Esophagus mucosa (tissue), 1 donor: ENCODE measurements at regions not wholly inside any gene's neighbourhood (a gene's known extent, or its start where the extent isn't known, plus 50 kb on each side); places are given as distances from the start of the nearest gene placed in this dataset.
A peak's percentile ranks its signal among the peaks of the same experiment; 100 is the strongest.
"Not testable (repeated sequence)": the region's sequence is repeated elsewhere in the genome, so short reads cannot be mapped to it uniquely, and the experiment has no call there.

Source experiments
- ATAC-seq: fragments of 200-7000 bp; cut with Tn5 transposase; one replicate; pipeline ENCODE4 v1.9.1; 2020
- donor health status: DM: yes; HTN: yes; CAD: no.

DNA sequence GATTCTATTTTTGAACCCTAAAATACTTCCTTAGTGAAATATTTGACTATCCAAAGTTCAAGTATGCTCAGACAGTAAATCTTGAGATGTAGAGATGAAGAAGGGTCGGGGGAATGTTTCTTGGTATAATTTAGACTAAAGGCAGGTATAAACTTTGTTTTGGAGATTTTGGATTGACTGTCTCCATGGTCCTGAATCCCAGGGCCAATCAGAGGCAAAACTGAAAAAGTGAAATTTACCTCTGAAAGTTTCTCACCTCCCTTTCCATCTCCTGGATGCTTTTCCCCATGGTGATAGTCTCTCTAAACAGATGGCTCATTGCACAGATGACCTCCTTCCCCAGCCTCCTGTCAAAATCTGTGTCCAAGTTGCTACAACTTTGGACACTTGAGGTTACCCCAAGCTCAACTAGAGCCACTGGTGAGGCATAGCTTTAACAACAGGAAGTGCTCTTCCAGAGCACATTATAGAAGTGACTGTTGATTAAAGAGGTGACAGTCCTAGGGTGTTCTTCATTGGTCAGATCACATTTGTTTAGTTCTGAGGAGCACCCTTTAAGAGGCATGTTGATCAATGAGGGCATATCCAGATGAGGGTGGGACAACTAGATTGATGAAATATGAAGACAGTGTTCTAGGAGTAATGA, 128.4 kb downstream of the AKAP11 start:
- no peak for ATAC-seq

GRCh38 chr13:42401376-42401775, 129.4 kb downstream of the AKAP11 start:
- no peak for ATAC-seq

DNA sequence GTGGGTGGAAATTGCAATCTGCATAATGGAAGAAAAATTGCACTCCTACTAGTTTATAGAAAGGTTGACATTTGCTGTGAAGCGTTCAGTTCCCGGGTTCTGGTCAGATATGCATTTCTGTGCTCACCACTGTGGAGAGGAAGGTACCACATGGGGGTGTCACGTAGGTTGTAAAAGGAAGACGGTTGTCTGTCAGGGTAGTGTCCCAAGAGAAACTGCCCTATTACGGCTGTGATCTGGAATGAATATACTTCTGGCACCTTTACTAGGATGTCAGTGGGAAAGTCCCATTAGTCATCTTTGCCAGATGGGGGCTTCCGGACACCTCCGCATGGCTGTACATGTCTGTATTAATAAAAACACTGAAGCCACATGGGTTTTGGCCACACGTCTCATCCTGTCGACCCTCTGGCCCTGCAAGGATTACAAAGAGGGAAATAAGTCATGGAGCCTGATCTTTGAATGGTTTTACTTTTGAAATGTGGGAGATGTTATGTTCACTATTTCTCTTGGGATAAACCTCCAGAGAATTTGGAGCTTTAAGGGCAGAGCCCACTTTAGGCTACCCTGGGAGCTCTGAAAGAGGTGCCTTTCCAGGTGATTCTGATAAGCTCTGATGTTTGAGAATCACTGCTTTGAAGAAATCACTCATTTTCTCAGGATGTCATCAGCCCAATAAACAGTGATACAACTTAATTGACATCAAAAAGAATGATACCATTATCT, 133.9 kb downstream of the AKAP11 start:
- peak; percentile 41 for ATAC-seq

- ATAC-seq = no peak
Measured at GRCh38 chr13:42409075-42409474, 137.1 kb downstream of the AKAP11 start.

GRCh38 chr13:42409551-42409950, 137.6 kb downstream of the AKAP11 start:
- no peak for ATAC-seq

- no peak for ATAC-seq
Measured at GRCh38 chr13:42412812-42413483, 141.0 kb downstream of the AKAP11 start.

GRCh38 chr13:42413484-42413815, 141.5 kb downstream of the AKAP11 start:
- ATAC-seq = no peak

- no peak for ATAC-seq
Measured at GRCh38 chr13:42417626-42418025, 145.7 kb downstream of the AKAP11 start.

DNA sequence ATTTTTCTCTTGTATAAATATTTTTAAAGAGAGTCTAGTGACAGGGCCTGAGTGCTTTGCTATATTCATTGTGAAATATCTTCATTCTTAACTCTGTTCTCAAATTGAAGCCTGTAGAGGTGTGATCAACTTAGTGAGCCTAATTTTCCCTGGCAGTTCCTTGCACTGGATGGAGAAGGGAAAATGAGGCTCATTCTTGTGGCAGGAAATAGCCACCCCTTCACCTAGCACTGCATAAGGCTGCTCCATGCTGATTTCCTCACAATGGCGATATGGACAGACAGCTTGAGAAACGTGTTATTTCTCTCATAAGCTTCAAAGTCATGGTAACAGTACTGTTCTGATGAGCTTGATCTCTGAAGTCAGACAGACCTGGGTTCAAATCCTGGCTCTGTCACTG, 146.2 kb downstream of the AKAP11 start:
- no peak for ATAC-seq

- ATAC-seq = no peak
Measured at GRCh38 chr13:42420304-42420703, 148.4 kb downstream of the AKAP11 start.

- no peak for ATAC-seq
Measured at GRCh38 chr13:42422681-42423080, 150.7 kb downstream of the AKAP11 start.

DNA sequence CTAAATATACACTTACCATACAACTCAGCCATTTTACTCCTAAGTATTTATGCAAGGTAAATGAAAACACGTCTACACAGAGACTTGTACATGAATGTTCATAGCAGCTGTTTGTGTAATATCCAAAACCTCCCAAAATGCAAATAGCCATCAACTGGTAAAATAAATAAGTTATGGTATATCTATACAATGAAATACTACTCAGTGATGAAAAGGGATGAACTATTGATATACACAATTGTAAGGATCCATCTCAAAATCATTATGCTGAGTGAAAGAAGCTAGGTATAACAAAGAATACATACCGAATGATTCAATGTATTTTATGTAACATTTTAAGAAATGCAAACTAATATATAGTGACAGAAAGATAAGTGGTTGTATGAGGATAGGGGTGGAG, 149.8 kb upstream of the TNFSF11 start:
- no peak for ATAC-seq

DNA sequence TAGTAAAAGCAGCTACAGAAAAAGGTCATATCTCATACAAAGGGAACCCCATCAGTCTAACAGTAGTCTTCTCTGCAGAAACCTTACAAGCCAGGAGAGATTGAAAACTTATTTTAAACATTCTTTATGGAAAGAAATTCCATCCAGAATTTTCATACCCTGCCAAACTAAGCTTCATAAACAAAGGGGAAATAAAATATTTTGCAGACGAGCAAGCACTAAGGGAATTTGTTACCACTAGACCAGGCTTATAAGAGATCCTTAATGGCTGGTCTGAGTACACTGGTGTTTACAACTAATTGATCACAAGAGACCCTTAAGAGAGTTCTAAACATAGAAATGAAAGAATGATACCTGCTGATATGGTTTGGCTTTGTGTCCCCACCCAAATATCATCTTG, 128.6 kb upstream of the TNFSF11 start:
- ATAC-seq = no peak

DNA sequence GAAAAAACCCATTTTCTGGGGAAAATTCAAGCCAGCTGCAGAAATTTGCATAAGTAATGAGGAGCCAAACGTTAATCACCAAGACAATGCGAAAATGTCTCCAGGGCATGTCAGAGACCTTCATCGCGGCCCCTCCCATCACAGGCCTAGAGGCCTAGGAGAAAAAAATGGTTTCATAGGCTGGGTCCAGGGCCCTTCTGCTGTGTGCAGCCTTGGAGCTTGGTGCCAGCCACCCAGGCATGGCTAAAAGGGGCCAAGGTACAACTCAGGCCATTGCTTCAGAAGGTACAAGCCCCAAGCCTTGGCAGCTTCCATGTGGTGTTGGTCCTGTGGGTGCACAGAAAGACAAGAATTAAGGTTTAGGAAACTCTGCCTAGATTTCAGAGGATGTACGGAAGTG, 127.4 kb upstream of the TNFSF11 start:
- not testable (repeated sequence) for ATAC-seq

GRCh38 chr13:42453091-42453645, 120.8 kb upstream of the TNFSF11 start:
- ATAC-seq = no peak

- no peak for ATAC-seq
Measured at GRCh38 chr13:42454749-42455148, 119.2 kb upstream of the TNFSF11 start.

DNA sequence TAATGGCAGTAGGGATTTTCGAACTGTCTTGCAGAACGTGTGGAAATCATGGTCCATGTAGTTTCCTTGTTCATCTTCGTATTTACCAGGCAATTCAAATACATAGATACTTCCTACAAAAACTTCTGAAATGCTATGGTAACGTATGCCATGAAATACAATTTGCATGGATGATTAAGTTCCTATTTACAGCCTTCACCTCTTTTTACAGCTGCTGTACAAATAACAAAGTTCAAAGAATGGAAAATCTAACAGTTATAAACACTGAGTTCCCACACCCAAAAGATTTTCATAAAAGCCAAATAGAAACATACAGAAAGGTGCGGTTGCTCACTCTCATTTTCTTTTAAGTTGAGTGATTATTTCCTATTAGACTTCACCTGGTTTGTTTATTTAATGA, 115.8 kb upstream of the TNFSF11 start:
- no peak for ATAC-seq

DNA sequence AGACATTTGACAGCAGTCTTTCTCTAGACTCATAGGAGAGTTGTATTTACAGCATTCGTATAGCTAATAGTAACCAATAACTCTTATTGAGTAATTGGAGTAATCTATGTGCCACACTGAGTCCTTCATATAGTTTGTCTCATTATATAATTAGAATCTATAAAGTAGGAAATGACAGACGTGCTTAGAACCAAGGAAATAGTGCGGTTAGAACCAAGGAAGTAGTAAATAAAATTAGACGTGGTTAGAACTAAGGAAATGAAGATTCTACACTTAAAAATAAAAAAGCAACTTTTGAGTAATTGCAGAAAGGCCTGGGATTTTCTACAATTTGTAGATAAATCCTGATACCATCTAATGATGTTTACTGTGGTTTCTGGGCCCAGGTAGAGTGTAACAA, 107.8 kb upstream of the TNFSF11 start:
- no peak for ATAC-seq

GRCh38 chr13:42466609-42467008, 107.3 kb upstream of the TNFSF11 start:
- no peak for ATAC-seq

DNA sequence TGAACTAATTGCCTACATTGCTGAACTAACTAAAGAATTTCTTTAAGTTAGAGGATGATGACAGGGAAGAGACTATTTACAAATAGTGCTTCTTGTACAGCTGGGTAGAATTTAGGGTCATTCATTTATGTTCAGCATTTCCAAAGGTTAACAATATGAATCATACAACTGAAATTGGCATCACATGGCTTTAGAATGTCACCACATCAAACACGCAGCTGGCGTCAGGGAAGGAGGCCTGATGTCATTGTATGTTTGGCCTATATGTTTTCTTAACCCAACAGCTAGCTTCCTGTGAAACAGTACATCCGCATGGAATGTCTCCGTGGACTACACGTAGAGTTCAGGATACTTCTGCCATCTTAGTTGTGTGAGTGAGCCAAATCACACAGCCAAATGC, 99.0 kb upstream of the TNFSF11 start:
- no peak for ATAC-seq

- ATAC-seq = no peak
Measured at GRCh38 chr13:42477596-42478190, 96.3 kb upstream of the TNFSF11 start.

GRCh38 chr13:42478531-42479156, 95.3 kb upstream of the TNFSF11 start:
- ATAC-seq = peak; percentile 35

GRCh38 chr13:42484386-42484785, 89.6 kb upstream of the TNFSF11 start:
- ATAC-seq = peak; percentile 10
